GM12875 (cell line): ENCODE measurements at regions not wholly inside any gene's neighbourhood (a gene's known extent, or its start where the extent isn't known, plus 50 kb on each side); places are given as distances from the start of the nearest gene placed in this dataset.
A peak's percentile ranks its signal among the peaks of the same experiment; 100 is the strongest.

ENCODE experiments used
- H3K4me3 ChIP-seq: one replicate; pipeline ENCODE4 v1.5.1; 2011; ENCODE audit warnings: low read depth, low read length, control low read depth
- CTCF ChIP-seq: IDR thresholded peaks from 2 replicates; pipeline ENCODE4 v1.5.1; 2011; ENCODE audit warnings: low read depth, mild to moderate bottlenecking, control low read depth, inconsistent platforms, low read length, moderate library complexity, borderline replicate concordance; ENCODE audit not compliant: insufficient read depth

GRCh38 chr22:46036558-46037408 lies 59.8 kb upstream of the WNT7B start:
- peak overlapping the region; percentile 68 for H3K4me3 ChIP-seq
- peak; percentile 37; the same call in 1 of the 2 replicates for TF ChIP-seq CTCF

GRCh38 chr22:46038174-46038487 lies 61.2 kb upstream of the WNT7B start:
- TF ChIP-seq CTCF = no peak
- no peak overlapping the region for H3K4me3 ChIP-seq

- H3K4me3 ChIP-seq = no peak overlapping the region
- TF ChIP-seq CTCF = no peak
Measured at GRCh38 chr22:46038516-46039430, 61.8 kb upstream of the WNT7B start.

- TF ChIP-seq CTCF = no peak
Measured at GRCh38 chr22:46039535-46039934, 62.6 kb upstream of the WNT7B start.

GRCh38 chr22:46040471-46041465 lies 63.8 kb upstream of the WNT7B start:
- no peak overlapping the region for H3K4me3 ChIP-seq

More at GRCh38 chr22:46039535-46039934, 62.6 kb upstream of the WNT7B start:
- no peak overlapping the region for H3K4me3 ChIP-seq

More at GRCh38 chr22:46040471-46041465, 63.8 kb upstream of the WNT7B start:
- TF ChIP-seq CTCF = no peak
